Upper lobe of left lung (tissue), 4 donors: ENCODE measurements at regions not wholly inside any gene's neighbourhood (a gene's known extent, or its start where the extent isn't known, plus 50 kb on each side); places are given as distances from the start of the nearest gene placed in this dataset.

Experiments used
- POLR2AphosphoS5 ChIP-seq, 2 donors: sonication (generic); formaldehyde crosslinking; IDR thresholded peaks; one replicate each; pipeline ENCODE4 v1.5.1; 2017; ENCODE audit warnings: antibody characterized with exemption in 2 of 2
- TF ChIP-seq, protein P1 (sequence below), 6 experiments: fragments of 450-650 bp in 4 of 6; fragments of 200-600 bp in 2 of 6; sonication (generic) in 2 of 6; IDR thresholded peaks; one replicate each; pipeline ENCODE4 v1.5.1; 2016 to 2019; ENCODE audit warnings: antibody characterized with exemption in 6 of 6

DNA sequence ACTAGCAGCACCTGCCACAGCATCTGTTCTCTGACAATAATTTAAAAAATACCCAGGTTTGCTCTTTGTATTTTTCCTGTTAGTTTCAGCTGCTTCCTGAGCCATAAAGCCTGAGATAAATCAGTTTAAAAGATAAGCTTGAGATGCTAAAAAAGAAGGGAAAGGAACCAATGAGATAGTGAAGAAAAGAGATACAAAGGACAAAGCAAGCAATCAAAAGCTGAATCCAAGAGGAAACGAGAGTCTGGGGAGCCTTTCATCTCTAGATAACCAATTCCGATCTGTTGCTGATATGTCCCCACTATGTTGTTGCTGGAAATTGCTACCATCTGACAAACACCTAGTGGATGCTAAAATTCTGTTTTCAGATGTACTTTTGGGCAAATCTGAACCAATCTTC lies 201.4 kb downstream of the RBM43 start:
- TF ChIP-seq, protein P1, sequence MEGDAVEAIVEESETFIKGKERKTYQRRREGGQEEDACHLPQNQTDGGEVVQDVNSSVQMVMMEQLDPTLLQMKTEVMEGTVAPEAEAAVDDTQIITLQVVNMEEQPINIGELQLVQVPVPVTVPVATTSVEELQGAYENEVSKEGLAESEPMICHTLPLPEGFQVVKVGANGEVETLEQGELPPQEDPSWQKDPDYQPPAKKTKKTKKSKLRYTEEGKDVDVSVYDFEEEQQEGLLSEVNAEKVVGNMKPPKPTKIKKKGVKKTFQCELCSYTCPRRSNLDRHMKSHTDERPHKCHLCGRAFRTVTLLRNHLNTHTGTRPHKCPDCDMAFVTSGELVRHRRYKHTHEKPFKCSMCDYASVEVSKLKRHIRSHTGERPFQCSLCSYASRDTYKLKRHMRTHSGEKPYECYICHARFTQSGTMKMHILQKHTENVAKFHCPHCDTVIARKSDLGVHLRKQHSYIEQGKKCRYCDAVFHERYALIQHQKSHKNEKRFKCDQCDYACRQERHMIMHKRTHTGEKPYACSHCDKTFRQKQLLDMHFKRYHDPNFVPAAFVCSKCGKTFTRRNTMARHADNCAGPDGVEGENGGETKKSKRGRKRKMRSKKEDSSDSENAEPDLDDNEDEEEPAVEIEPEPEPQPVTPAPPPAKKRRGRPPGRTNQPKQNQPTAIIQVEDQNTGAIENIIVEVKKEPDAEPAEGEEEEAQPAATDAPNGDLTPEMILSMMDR (IDR thresholded peaks at IDR 0.05), result no peak
- no peak for TF ChIP-seq POLR2AphosphoS5 (IDR thresholded peaks at IDR 0.05)
